SK-N-SH treated with all-trans-retinoic acid at 6 μM for 48 hours (cell line): ENCODE measurements at regions not wholly inside any gene's neighbourhood (a gene's known extent, or its start where the extent isn't known, plus 50 kb on each side); places are given as distances from the start of the nearest gene placed in this dataset.

Source experiments
- ESRRG ChIP-seq: fragments of 250-450 bp; sonication (Bioruptor Pico); IDR thresholded peaks from 2 replicates; pipeline ENCODE4 v1.6.1; 2021; ENCODE audit warnings: mild to moderate bottlenecking
- OSR1 ChIP-seq: fragments of 250-450 bp; sonication (Bioruptor Pico); IDR thresholded peaks from 2 replicates; pipeline ENCODE4 v1.8.0; 2022; ENCODE audit warnings: moderate library complexity, mild to moderate bottlenecking, inconsistent platforms
- PATZ1 ChIP-seq: fragments of 250-450 bp; sonication (Bioruptor Pico); IDR thresholded peaks from 2 replicates; pipeline ENCODE4 v1.8.0; 2020; ENCODE audit warnings: mild to moderate bottlenecking, moderate library complexity, borderline replicate concordance
- POU6F1 ChIP-seq: fragments of 250-450 bp; sonication (Bioruptor Pico); IDR thresholded peaks from 2 replicates; pipeline ENCODE4 v1.8.0; 2021; ENCODE audit warnings: low read depth, mild to moderate bottlenecking, moderate library complexity, borderline replicate concordance
- SNAI2 ChIP-seq: fragments of 250-450 bp; sonication (Bioruptor Pico); IDR thresholded peaks from 2 replicates; pipeline ENCODE4 v1.5.0; 2020; ENCODE audit warnings: mild to moderate bottlenecking, moderate library complexity
- TCF4 ChIP-seq: fragments of 250-450 bp; sonication (Bioruptor Pico); IDR thresholded peaks from 2 replicates; pipeline ENCODE4 v1.8.0; 2021; ENCODE audit warnings: mild to moderate bottlenecking, moderate library complexity, borderline replicate concordance
- TSHZ2 ChIP-seq: fragments of 250-450 bp; sonication (Bioruptor Pico); IDR thresholded peaks from 2 replicates; pipeline ENCODE4 v1.5.0; 2020; ENCODE audit warnings: mild to moderate bottlenecking, moderate library complexity
- ZFP30 ChIP-seq: fragments of 450-650 bp; formaldehyde crosslinking; IDR thresholded peaks from 2 replicates; pipeline ENCODE4 v1.5.0; 2022; ENCODE audit warnings: mild to moderate bottlenecking, moderate library complexity
- TF ChIP-seq, protein P1 (sequence below): fragments of 250-450 bp; sonication (Bioruptor Pico); IDR thresholded peaks from 2 replicates; pipeline ENCODE4 v1.5.1; 2020; ENCODE audit warnings: low read depth, mild to moderate bottlenecking, moderate library complexity
- TF ChIP-seq, protein P2 (sequence below): fragments of 250-450 bp; sonication (Bioruptor Pico); IDR thresholded peaks from 2 replicates; pipeline ENCODE4 v1.5.1; 2021; ENCODE audit warnings: mild to moderate bottlenecking, moderate library complexity

DNA sequence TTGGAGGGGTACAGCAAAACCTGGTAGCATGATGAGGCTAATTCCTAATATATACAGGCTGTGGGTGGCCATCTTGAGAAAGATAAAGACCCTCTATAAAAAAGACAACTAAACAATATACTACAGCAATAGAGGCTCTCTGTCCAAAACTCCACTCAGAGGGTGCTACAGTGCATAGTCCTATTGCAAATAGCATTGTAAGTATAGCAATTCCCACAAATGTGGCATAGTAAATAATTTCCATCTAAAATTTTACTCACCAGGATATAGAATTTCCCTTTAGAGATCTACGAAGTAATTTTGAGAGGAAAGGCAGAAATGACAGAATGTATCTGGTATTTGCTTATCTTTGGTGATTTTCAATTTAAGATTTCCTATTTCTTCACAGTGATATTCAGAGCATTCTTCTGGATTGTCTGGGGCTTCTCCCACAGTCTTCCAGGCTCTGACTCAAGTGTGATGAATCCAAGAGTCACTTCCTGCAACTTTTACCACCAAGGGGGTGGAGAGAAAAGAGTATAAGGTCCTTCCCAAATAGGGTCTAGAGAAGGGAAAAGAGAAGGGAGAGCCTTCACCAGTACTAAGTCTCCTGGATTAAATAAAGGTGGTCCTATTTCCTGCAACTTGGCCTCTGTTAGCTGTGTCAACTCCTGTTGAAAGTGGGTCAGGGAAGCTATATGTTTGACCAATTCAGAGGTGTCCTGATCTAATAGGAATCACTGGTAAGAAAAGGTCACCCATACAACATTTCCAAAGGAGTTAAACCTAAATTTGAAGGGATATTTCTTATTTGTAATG lies 1054.7 kb upstream of the CNTN5 start:
- no peak for TF ChIP-seq SNAI2 (CRISPR knock-in tag)
- no peak for TF ChIP-seq PATZ1
- no peak for TF ChIP-seq OSR1 (CRISPR knock-in tag)
- TF ChIP-seq ESRRG, result no peak
- TF ChIP-seq, protein P1, sequence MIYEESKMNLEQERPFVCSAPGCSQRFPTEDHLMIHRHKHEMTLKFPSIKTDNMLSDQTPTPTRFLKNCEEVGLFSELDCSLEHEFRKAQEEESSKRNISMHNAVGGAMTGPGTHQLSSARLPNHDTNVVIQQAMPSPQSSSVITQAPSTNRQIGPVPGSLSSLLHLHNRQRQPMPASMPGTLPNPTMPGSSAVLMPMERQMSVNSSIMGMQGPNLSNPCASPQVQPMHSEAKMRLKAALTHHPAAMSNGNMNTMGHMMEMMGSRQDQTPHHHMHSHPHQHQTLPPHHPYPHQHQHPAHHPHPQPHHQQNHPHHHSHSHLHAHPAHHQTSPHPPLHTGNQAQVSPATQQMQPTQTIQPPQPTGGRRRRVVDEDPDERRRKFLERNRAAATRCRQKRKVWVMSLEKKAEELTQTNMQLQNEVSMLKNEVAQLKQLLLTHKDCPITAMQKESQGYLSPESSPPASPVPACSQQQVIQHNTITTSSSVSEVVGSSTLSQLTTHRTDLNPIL (CRISPR knock-in tag), result no peak
- no peak for TF ChIP-seq TCF4
- TF ChIP-seq POU6F1, result no peak
- TF ChIP-seq, protein P2, sequence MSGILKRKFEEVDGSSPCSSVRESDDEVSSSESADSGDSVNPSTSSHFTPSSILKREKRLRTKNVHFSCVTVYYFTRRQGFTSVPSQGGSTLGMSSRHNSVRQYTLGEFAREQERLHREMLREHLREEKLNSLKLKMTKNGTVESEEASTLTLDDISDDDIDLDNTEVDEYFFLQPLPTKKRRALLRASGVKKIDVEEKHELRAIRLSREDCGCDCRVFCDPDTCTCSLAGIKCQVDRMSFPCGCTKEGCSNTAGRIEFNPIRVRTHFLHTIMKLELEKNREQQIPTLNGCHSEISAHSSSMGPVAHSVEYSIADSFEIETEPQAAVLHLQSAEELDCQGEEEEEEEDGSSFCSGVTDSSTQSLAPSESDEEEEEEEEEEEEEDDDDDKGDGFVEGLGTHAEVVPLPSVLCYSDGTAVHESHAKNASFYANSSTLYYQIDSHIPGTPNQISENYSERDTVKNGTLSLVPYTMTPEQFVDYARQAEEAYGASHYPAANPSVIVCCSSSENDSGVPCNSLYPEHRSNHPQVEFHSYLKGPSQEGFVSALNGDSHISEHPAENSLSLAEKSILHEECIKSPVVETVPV (CRISPR knock-in tag), result no peak
- no peak for TF ChIP-seq ZFP30 (CRISPR knock-in tag)
- TF ChIP-seq TSHZ2 (CRISPR knock-in tag), result no peak
